ENCODE measurements at regions not wholly inside any gene's neighbourhood (a gene's known extent, or its start where the extent isn't known, plus 50 kb on each side); places are given as distances from the start of the nearest gene placed in this dataset.
"Not testable (repeated sequence)": the region's sequence is repeated elsewhere in the genome, so short reads cannot be mapped to it uniquely, and the experiment has no call there.

GRCh38 chr16:6725634-6726331 is 606.9 kb upstream of the RBFOX1 start:
- BruUV-seq (replicated peaks) = no TSS peak
- no peaks in the 10 kb centered on the region; a peak in 1 of 5 replicates for H3K27me3 ChIP-seq (ENCODE audit: control insufficient read depth in 1 of 2, insufficient read depth in 2 of 2, low read length in 2 of 2)

GRCh38 chr16:6725206-6725605 is 607.4 kb upstream of the RBFOX1 start:
- CTCF ChIA-PET (ENCODE audit: low intra/inter-chr PET ratio, low total read pairs); H2AFZ ChIP-seq (ENCODE audit: low read length); intact Hi-C loops (cut with micrococcal nuclease; ENCODE audit: unreplicated experiment); H3K9me3 ChIP-seq (ENCODE audit: low read length); ATAC-seq; BruUV-seq (replicated peaks); H3K4me2 ChIP-seq (ENCODE audit: low read depth, low read length); DNase-seq (ENCODE audit: low spot score); H3K27ac ChIP-seq (ENCODE audit: extremely low read length, insufficient read depth, low read length); POLR2A ChIA-PET; H3K27me3 ChIP-seq (ENCODE audit: control insufficient read depth in 1 of 2, insufficient read depth in 2 of 2, low read length in 2 of 2); FAIRE-seq; H3K36me3 ChIP-seq (replicated peaks in 1 of 2; ENCODE audit: control insufficient read depth in 1 of 2, insufficient read depth in 2 of 2, low read length in 2 of 2); in situ Hi-C loops (cut with HindIII; ENCODE audit: extremely low pct_ligation_motif_present, low pct_unique_long_range_greater_than_20kb); H3K4me3 ChIP-seq (replicated peaks in 1 of 3; ENCODE audit: insufficient read depth in 1 of 3, low read depth in 2 of 3, low read length in 3 of 3); H3K79me2 ChIP-seq (ENCODE audit: insufficient read depth, low read length); H4K20me1 ChIP-seq (ENCODE audit: insufficient read depth, low read length); H3K9ac ChIP-seq (ENCODE audit: insufficient read depth, low read depth, low read length); H3K4me1 ChIP-seq (ENCODE audit: insufficient read depth, low read length): not testable (repeated sequence)
- 49% methylated on average over 8 of the region's 10 CpGs for WGBS (ENCODE audit: low lambda C conversion rate)

More at GRCh38 chr16:6725634-6726331, 606.9 kb upstream of the RBFOX1 start:
- H3K9ac ChIP-seq (ENCODE audit: insufficient read depth, low read depth, low read length) = no peak overlapping the region
- DNase-seq (ENCODE audit: low spot score) (no peak), ATAC-seq (no peak), FAIRE-seq (no peak)
- ChIA-PET CTCF (ENCODE audit: low intra/inter-chr PET ratio, low total read pairs) (no interaction called here), POLR2A (no interaction called here)
- H3K27ac ChIP-seq (ENCODE audit: extremely low read length, insufficient read depth, low read length) = no peak overlapping the region
- H3K4me1 ChIP-seq (ENCODE audit: insufficient read depth, low read length) = no peaks in the 10 kb centered on the region
- H3K36me3 ChIP-seq (replicated peaks in 1 of 2; ENCODE audit: control insufficient read depth in 1 of 2, insufficient read depth in 2 of 2, low read length in 2 of 2) = no peaks in the 10 kb centered on the region
- H3K9me3 ChIP-seq (ENCODE audit: low read length) = no peaks in the 10 kb centered on the region
- H4K20me1 ChIP-seq (ENCODE audit: insufficient read depth, low read length) = no peaks in the 10 kb centered on the region
- intact Hi-C loops (cut with micrococcal nuclease; ENCODE audit: unreplicated experiment) = no loop called here
- TF ChIP-seq RORA (CRISPR knock-in tag; IDR thresholded peaks at IDR 0.05) = no peak
- no peak for TF ChIP-seq ZZZ3 (CRISPR knock-in tag; IDR thresholded peaks at IDR 0.05; ENCODE audit: borderline replicate concordance)
- TF ChIP-seq ZNF800 (CRISPR knock-in tag; IDR thresholded peaks at IDR 0.05) = no peak
- TF ChIP-seq CEBPB (IDR thresholded peaks at IDR 0.05; ENCODE audit: borderline replicate concordance, low read depth, low read length) = peak; percentile 67
- 4% methylated on average over 7 of the region's 7 CpGs for WGBS (ENCODE audit: low lambda C conversion rate)
- H3K4me3 ChIP-seq (replicated peaks in 1 of 3; ENCODE audit: insufficient read depth in 1 of 3, low read depth in 2 of 3, low read length in 3 of 3) = no peak overlapping the region
- in situ Hi-C loops (cut with HindIII; ENCODE audit: extremely low pct_ligation_motif_present, low pct_unique_long_range_greater_than_20kb) = no loop called here
- H2AFZ ChIP-seq (ENCODE audit: low read length) = no peak overlapping the region
- no peaks in the 10 kb centered on the region for H3K79me2 ChIP-seq (ENCODE audit: insufficient read depth, low read length)
- H3K4me2 ChIP-seq (ENCODE audit: low read depth, low read length) = no peak overlapping the region

Measured in HepG2 (cell line).